ENCODE measurements at regions not wholly inside any gene's neighbourhood (a gene's known extent, or its start where the extent isn't known, plus 50 kb on each side); places are given as distances from the start of the nearest gene placed in this dataset.

DNA sequence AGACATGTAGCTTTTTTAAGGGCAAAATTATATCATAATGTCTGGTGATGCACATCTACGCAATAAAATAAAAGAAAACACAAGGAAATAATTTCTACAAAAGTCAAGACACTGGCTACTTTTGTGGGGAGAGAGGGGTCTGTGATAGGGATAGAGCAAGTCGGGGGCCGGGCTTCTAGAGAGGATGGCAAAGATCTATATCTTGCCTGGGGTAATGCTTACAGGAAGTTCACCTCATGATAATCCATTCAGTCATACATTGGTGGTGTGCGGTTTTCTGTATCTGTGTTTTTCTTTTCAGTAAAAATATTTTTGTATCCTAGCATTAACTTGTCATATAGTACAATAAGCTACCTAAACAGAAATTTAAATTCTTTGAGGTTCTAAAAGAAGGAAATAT is 178.8 kb downstream of the ARRDC4 start:
- TF ChIP-seq CTCF (conservative IDR thresholded peaks at IDR 0.05) (no peak), EZH2 (IDR thresholded peaks at IDR 0.05; ENCODE audit: low read depth) (no peak)
